ENCODE measurements at regions not wholly inside any gene's neighbourhood (a gene's known extent, or its start where the extent isn't known, plus 50 kb on each side); places are given as distances from the start of the nearest gene placed in this dataset.

GRCh38 chr15:87628311-87628710, 628.2 kb downstream of the NTRK3 start:
- no peak for DNase-seq

DNA sequence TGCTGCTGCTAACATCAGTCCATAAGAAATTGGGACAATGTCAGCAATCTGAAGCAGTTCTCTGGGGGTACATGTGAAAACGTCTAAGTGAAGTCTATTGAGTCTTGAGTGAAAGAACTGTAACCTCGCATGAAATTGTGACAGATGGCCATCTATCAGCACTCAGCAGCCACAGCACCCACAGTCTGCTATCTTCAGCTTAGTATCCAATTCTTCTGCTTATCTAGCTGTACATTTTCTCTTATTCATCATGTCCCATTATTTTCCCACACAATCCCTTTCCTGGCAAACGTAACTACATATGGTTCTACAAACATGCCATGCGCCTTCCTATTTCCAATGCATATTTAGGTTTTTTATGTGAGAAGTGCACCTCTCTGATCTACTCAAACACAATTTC, 629.7 kb downstream of the NTRK3 start:
- no peak for DNase-seq

- no peak for DNase-seq
These were observed 632.7 kb downstream of the NTRK3 start for GRCh38 chr15:87623832-87624231.

DNA sequence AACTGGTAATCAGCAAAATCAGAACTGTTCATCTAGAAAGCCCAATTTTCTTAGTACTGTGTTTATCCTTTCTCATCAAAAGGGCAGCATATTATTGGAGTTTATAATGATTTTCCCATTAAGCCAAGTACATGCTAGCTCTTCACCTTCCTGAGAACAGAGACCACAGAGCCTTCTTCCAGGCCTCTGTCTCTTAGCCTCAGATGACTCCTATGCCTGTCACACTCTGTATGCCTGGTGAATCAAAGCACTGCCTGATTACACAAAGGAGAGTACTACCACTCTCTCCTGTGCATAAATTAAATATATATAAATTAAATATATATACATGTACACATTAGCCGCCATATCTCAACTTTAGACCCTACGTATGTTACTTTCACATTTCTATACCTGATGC, 636.1 kb downstream of the NTRK3 start:
- DNase-seq = no peak

DNA sequence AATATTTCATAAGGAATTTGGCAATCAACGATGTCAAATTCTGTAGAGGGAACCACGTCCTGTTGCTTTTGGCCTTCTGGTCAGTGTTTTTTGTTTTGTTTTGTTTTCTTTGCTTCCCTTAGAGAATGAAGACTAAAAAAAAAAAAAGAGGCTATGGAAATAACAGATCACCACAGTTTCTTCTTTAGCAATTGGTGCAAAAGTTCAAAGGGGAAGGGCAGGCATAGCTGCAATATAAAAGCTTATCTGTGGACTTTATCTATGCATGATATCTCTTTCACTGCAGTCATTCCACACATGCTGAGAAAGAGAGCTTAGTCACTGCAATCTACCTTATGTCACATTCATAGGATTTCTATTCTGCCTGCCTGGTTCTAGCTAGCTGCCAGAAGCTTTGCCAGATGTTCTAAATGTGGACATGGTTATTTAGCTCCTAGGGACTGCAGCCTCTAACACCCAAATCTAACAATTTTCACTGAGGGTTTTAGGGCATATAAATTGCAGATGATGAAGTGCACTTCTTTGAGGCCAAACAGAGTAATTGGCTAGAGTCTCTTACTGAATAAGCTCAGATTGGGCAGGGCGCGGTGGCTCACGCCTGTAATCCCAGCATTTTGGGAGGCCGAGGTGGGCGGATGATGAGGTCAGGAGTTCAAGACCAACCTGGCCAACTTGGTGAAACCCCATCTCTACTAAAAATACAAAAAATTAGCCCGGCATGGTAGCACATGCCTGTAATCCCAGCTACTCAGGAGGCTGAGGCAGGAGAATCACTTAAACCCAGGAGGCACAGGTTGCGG, 637.2 kb downstream of the NTRK3 start:
- DNase-seq = no peak

DNA sequence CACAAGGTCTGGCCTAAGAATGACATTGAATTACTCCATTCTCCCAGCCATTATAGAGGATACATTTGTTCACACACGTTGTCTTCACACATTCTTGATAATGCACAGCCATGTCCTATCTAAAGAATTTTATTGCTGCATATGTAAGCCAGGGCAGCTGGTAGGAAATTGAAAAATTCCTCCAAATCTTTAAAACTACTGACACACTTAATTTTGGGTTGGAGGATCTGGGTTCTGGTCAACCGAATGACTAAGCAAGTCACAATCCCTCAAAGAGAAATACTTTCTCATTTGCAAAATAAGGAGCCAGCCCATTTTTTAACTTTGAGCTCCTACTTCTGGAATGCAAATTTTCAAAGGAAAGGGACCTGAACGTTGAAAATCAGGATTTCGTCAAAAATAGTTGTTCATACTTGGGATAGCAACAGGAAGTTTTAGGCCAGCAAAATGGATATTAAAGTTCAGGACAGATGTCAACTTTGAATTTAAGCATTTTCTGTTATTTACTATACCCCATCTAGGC, 638.3 kb downstream of the NTRK3 start:
- no peak for DNase-seq

- no peak for DNase-seq
These were observed 641.8 kb downstream of the NTRK3 start for GRCh38 chr15:87614704-87615103.

- no peak for DNase-seq
These were observed 646.2 kb downstream of the NTRK3 start for GRCh38 chr15:87610366-87610765.

DNA sequence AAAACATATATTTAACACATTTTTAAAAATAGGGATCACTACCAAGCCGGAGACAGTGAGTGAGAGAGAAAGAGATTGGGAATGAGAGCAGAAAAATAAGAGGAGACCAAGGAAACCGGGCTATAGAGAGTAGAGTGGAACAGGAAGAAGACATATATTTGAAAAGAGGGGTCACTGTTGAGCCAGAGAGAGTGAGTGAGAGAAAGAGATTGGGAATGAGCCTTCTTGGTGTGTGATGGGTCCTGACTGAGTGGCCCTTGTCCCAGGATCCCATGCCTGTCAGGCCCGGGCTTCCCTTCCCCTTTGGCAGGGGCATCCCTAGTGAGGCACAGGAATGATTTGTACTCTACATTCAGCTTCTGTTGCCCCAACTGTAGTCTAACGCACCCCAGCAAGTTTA, 646.6 kb downstream of the NTRK3 start:
- no peak for DNase-seq

GRCh38 chr15:87609474-87609873, 647.1 kb downstream of the NTRK3 start:
- DNase-seq = no peak

GRCh38 chr15:87608238-87609028, 648.1 kb downstream of the NTRK3 start:
- DNase-seq = no peak

DNA sequence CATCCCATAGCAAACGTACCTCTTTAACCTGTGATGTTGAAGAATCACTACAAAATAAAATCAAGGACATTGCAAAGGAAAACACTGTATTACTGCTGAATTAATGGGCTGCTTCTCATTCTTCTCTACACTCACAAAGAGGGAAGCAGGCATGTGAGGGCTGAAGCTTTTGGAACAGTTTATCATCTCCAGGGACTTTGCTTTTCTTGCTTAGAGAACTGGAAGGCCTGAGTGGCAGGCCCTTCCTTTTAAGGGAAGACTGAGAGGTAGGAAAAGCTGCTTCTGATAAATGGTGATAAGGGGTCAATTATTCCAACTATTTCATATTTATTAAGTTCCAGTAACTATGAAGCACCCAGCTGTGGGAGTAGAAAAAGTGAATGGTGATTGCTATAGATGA, 649.6 kb downstream of the NTRK3 start:
- DNase-seq = no peak

DNA sequence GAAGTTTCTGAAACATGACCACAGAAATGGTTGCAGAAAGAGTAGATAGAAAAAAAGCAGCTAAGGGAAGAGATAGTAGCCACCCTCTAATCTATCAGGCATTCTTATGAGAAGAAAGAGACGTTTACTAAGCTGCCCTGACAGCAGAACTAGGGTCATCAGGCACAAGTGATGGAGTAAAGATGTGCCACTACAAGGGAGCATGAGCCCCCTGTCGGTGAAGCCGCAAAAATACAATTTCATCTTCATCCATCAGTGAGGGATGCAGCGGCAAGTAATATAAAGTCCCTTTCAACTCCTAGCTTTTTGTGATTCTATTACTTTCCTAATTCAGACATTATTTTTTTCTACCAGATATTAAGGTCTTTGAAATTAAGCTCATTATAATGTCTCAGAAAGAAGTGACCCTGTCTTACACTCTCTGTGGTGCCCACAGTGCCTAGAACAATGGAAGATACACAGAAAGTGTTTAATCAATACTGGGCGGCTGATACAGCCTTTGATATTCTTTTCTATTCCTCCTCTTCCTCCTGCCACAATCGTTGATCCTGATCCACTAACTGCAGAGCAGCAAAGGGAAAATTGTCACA, 651.6 kb downstream of the NTRK3 start:
- peak; percentile 12 for DNase-seq

DNA sequence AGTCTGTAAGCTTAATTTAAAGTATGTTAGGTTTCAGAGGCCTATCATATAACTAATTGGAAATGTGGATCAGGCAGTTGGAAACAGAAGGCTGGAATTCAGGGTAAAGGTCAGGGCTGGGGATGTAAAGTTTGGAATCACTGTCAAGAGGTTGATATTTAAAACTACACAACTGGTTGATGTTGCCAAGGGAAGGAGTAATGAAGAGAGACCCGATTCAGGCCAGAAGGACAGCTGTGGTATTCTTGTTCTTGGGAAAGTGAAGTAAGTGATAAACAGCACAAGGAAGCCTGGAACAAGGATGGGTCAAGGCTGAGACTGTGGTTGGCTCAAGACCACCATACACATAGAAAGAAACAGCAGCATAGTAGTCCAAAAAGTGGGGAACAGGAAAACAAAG, 654.2 kb downstream of the NTRK3 start:
- DNase-seq = no peak

DNA sequence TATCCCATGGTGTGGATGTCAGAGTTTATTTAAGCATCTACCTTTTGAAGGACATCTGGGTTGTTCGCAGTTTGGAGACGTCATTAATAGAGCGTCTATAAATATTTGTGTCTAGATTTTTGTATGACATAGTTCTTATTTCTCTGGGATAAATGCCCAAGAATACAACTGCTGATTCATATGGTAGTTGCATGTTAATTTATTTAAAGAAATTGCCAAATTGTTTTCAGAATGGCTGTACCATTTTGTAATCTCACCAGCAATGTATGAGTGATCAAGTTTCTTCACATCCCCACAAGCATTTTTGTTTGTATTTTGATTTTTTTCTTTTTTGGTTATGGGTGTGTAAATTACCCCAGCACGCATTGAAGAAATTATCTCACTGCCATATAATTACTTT, 656.9 kb downstream of the NTRK3 start:
- DNase-seq = no peak

GRCh38 chr15:87597346-87598052, 659.0 kb downstream of the NTRK3 start:
- DNase-seq = no peak

DNA sequence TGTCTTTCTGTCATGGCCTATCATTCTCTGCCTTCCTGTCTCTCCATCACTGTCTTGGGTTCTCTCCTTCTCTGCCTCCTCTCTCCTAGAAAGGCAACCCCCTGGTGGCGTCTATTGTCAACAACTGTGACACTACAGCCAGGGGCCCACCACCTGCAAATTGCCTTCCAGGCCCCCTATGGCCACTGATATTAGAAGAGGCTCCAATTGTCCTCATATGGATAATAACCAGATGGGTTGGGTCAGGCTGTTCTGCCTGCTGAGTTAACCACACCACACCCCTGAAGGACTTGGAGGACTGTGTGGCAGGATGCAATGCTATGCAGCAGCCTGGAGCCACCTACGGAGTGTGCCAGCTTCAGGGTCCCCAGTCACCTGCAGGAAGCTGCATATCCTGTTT, 665.0 kb downstream of the NTRK3 start:
- no peak for DNase-seq

- DNase-seq = no peak
These were observed 665.5 kb downstream of the NTRK3 start for GRCh38 chr15:87591042-87591441.

GRCh38 chr15:87589134-87589533, 667.4 kb downstream of the NTRK3 start:
- no peak for DNase-seq

DNA sequence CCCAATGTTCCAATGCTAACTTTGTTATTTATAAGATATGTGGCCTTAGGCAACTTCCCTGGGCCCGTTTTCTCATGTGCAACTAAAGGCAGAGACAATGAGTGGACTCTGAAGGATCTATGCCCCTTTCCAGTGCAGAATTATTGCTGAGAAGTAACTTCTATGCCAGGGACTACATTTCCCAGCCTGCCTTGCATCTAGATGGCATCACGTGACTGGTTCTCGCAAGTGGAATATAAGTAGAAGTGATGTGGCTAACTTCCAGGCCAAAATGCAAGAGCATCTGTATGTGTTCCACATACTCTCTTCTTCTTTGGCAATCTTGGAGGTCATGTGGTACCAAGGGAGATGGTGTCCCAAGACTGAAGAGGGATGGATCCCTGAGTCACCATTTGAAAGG, 674.4 kb downstream of the NTRK3 start:
- no peak for DNase-seq

DNA sequence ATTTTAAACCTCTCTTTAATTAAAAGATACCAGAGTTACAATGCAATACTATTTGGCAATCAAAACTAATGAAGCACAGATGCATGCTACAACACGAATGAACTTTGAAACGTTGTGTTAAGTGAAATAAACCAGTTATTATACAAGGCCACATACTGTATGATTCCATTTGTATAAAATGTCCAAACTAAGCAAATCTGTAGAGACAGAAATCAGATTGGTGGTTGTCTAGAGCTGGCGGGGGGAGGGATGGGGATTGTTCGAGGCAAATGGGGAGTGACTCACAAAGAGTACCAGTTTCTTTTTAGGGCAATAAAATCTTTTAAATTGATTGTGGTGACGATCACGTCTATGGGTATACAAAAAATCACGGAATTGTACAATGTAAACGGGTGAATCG, 677.0 kb downstream of the NTRK3 start:
- DNase-seq = no peak

DNA sequence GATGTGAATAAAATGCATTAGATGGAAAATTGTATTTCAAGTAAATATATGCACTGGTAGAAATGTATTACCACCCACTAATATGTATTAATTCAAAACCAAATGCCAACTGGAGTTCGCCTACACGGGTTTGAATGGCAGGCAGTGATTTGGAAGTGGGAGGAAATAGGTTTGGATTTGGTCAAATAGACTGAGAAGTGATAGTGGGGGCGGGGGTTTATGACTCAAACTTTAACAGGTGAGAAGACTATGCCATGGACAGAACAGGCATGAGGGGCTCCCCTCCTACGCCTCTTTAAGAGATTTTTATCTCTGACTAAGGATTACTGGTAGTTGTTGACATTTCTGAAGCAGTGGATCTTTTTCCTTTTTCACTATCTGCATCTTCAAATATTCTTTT, 677.8 kb downstream of the NTRK3 start:
- no peak for DNase-seq

DNA sequence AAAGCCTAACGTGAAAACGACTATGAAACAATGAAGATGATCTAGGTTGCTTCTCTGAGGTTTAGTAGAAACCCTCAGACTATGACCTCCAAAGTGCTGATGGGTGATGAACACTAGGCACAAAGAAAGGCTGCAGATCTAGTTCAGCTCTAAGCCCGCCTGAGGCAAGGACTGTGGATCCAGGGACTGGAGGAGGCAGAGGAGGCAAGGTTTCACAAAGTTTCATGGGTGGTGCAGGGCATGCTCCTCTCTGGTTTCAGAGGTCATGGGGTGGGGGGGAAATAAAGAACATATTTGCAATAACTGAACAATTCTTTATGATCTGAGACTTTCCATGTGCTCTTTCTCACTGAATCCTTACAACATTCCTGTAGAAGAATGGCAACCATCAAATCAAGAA, 679.2 kb downstream of the NTRK3 start:
- DNase-seq = no peak

Data from inflammatory macrophage treated with lipopolysaccharide for 4 hours (primary cell).